ENCODE measurements at regions not wholly inside any gene's neighbourhood (a gene's known extent, or its start where the extent isn't known, plus 50 kb on each side); places are given as distances from the start of the nearest gene placed in this dataset.

DNA sequence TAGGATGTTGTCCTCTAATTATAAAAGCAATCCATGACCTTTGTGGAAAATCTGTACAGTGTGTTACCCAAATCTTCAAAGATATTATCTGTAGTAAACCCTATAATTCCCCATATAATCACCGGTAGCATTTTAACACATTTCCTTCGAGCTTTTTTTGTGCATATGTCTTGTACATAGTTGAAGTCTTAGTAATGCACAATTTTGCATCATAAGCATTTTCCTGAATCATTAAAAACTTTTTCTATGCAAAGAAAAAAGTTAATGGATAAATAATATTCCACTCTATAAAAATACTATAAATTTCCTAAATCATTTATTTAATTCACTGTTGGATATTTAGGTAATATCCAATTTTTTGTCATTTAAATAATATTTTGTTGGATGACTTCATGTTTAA is 201.7 kb downstream of the RRAGC start:
- no peak overlapping the region for H3K27ac ChIP-seq
- H3K27me3 ChIP-seq, result peaks cover 0 to 15% of the 10 kb centered on the region in 2 donors
- no peaks in the 10 kb centered on the region for H3K36me3 ChIP-seq
- H3K4me1 ChIP-seq, result no peaks in the 10 kb centered on the region
- intact Hi-C loops (cut with DNase I; ENCODE audit: low total_unique reads), result no loop called here
- no peak for DNase-seq (ENCODE audit: low spot score in 2 of 2)
- TF ChIP-seq POLR2A (IDR thresholded peaks at IDR 0.05) (no peak), POLR2AphosphoS5 (IDR thresholded peaks at IDR 0.05) (no peak)
- TF ChIP-seq, protein P1, sequence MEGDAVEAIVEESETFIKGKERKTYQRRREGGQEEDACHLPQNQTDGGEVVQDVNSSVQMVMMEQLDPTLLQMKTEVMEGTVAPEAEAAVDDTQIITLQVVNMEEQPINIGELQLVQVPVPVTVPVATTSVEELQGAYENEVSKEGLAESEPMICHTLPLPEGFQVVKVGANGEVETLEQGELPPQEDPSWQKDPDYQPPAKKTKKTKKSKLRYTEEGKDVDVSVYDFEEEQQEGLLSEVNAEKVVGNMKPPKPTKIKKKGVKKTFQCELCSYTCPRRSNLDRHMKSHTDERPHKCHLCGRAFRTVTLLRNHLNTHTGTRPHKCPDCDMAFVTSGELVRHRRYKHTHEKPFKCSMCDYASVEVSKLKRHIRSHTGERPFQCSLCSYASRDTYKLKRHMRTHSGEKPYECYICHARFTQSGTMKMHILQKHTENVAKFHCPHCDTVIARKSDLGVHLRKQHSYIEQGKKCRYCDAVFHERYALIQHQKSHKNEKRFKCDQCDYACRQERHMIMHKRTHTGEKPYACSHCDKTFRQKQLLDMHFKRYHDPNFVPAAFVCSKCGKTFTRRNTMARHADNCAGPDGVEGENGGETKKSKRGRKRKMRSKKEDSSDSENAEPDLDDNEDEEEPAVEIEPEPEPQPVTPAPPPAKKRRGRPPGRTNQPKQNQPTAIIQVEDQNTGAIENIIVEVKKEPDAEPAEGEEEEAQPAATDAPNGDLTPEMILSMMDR (IDR thresholded peaks at IDR 0.05), result no peak
- H3K4me3 ChIP-seq, result no peak overlapping the region
- H3K9me3 ChIP-seq, result peaks cover 0 to 8% of the 10 kb centered on the region in 2 donors

DNA sequence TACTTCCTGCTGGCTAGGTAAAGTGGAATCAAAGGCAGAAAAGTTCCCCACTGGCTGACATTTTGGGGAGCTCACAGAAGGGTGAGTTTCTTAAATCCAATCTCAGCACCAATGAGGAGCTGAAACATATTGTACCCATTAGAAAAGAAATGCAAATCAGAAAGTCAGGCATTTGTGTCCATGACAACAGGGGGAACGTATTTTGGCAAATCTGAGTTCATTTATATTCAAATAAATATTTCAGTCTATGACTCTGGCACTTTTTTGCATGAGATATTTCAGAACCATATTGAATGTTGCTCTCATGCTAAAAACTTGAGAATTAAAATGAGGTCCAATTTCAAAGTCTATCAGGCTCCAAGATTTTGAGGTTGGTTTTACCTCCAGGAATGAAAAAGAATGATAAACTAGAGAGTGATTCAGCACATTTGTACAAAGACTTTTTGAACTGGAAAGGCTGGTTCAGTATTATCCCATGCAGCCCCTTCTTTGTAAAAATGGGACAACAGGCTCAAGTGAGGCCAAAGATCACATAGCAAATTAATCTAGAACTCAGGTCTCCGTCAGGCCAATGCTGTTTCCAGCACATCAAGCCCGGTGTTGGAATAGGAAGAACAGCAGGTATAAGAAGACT is 202.2 kb downstream of the RRAGC start:
- Histone ChIP-seq H3K9me3 (peaks cover 0 to 8% of the 10 kb centered on the region in 2 donors), H3K36me3 (no peaks in the 10 kb centered on the region), H3K27ac (no peak overlapping the region), H3K4me3 (no peak overlapping the region), H3K27me3 (peaks cover 0 to 15% of the 10 kb centered on the region in 2 donors), H3K4me1 (no peaks in the 10 kb centered on the region)
- TF ChIP-seq, protein P1 (IDR thresholded peaks at IDR 0.05), result no peak
- intact Hi-C loops (cut with DNase I; ENCODE audit: low total_unique reads), result no loop called here
- DNase-seq (ENCODE audit: low spot score in 2 of 2), result no peak

DNA sequence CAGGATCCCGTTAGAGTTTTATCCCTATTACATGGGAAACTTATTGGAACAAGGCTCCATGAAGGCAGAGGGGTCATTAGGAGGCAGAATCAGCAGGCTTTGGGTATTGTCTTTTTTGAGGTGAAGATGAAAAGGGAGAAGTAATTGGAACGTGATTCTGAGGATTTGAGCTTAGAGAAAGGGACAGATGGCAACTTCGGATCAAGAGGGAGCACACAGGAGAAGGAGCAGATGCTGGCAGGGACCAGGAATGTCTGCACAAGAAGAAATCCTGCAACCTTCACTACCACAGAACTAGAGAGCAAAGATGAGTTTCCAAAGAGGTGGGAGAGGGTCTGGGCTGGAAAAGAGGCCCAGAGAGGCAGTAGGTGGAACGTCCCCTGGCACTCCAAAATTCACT is 202.8 kb downstream of the RRAGC start:
- Histone ChIP-seq H3K27ac (no peak overlapping the region), H3K36me3 (no peaks in the 10 kb centered on the region), H3K9me3 (peaks cover 0 to 8% of the 10 kb centered on the region in 2 donors), H3K4me1 (no peaks in the 10 kb centered on the region), H3K4me3 (no peak overlapping the region), H3K27me3 (peaks cover 0 to 15% of the 10 kb centered on the region in 2 donors)
- no peak for DNase-seq (ENCODE audit: low spot score in 2 of 2)
- TF ChIP-seq POLR2A (IDR thresholded peaks at IDR 0.05), result no peak
- TF ChIP-seq, protein P1 (IDR thresholded peaks at IDR 0.05), result no peak
- no peak for TF ChIP-seq POLR2AphosphoS5 (IDR thresholded peaks at IDR 0.05)
- intact Hi-C loops (cut with DNase I; ENCODE audit: low total_unique reads), result no loop called here

DNA sequence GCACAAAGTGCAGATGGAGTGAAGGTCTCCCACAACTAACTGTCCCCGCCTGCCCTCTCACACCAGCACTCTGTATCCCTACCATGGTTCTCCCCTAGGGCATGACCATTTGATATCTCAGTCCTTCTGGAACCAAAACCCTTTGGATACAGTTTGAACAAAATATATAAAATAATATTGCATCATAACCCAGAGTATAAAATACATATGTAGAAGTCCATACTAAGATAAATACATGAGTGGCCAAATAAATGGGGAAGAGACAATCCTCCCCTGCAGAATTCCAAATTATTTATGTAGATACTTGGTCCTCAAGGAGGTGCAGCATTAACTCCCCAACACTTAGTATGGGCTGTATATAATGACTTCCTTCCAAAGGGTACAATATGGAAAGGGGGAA is 207.4 kb downstream of the RRAGC start:
- H3K27ac ChIP-seq, result no peak overlapping the region
- H3K4me1 ChIP-seq, result no peaks in the 10 kb centered on the region
- no peak for DNase-seq (ENCODE audit: low spot score in 2 of 2)
- intact Hi-C loops (cut with DNase I; ENCODE audit: low total_unique reads), result no loop called here
- H3K27me3 ChIP-seq, result peaks cover 0 to 3% of the 10 kb centered on the region in 2 donors
- H3K9me3 ChIP-seq, result no peaks in the 10 kb centered on the region
- TF ChIP-seq POLR2AphosphoS5 (IDR thresholded peaks at IDR 0.05), result no peak
- TF ChIP-seq, protein P1 (IDR thresholded peaks at IDR 0.05), result no peak
- TF ChIP-seq POLR2A (IDR thresholded peaks at IDR 0.05), result no peak
- no peaks in the 10 kb centered on the region for H3K36me3 ChIP-seq
- no peak overlapping the region for H3K4me3 ChIP-seq

DNA sequence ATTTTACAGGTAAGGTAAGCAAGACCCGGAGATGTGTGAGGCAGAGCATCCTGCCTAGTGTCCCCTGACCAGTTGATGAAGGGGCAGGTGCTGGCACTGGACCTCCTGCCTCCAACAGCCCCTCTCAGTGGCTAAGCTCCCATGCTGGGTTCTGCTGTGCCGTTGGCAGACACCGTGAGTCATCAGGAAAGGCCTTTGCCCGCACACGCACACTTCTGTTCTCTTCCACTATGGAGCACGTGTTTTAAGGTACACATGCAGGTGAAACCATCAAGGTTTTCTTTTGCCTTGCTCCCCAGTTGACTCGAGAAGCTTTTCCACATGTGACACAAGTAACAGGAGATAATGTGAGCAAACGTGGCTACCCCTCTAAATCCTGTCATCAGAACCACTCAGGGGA is 207.9 kb downstream of the RRAGC start:
- H3K4me1 ChIP-seq, result no peaks in the 10 kb centered on the region
- peaks cover 0 to 3% of the 10 kb centered on the region in 2 donors for H3K27me3 ChIP-seq
- TF ChIP-seq, protein P1 (IDR thresholded peaks at IDR 0.05), result no peak
- TF ChIP-seq POLR2A (IDR thresholded peaks at IDR 0.05) (no peak), POLR2AphosphoS5 (IDR thresholded peaks at IDR 0.05) (no peak)
- H3K4me3 ChIP-seq, result no peak overlapping the region
- no peaks in the 10 kb centered on the region for H3K36me3 ChIP-seq
- H3K9me3 ChIP-seq, result no peaks in the 10 kb centered on the region
- intact Hi-C loops (cut with DNase I; ENCODE audit: low total_unique reads), result no loop called here
- no peak overlapping the region for H3K27ac ChIP-seq
- DNase-seq (ENCODE audit: low spot score in 2 of 2), result no peak

Data from breast epithelium (tissue), 4 donors.